GM12878 (cell line): ENCODE measurements at regions not wholly inside any gene's neighbourhood (a gene's known extent, or its start where the extent isn't known, plus 50 kb on each side); places are given as distances from the start of the nearest gene placed in this dataset.

Experiments
- ATAC-seq: fragments of 200-7000 bp; cut with Tn5 transposase; 3 replicates; pipeline ENCODE4 v1.9.1; 2020; ENCODE audit warnings: mild to moderate bottlenecking, moderate library complexity
- BruUV-seq: library from RNA; stranded (reverse); fragments of 400-500 nt; replicated peaks from 2 replicates; lab custom pipeline; 2021; lab: Mats Ljungman, UMichigan
- CTCF ChIA-PET: fragments of 300-600 bp; sonication (Branson Sonifier 250); formaldehyde crosslinking; extraction: SDS; loops from one replicate; lab custom pipeline; 2021; ENCODE audit warnings: inconsistent platforms; lab: Yijun Ruan, JAX
- POLR2A ChIA-PET: fragments of 350-600 bp; formaldehyde crosslinking; extraction: SDS; loops from one replicate; lab custom pipeline; 2021; ENCODE audit warnings: inconsistent platforms; lab: Charles Lee
- RAD21 ChIA-PET: fragments of 300-600 bp; sonication (Branson Sonifier 250); formaldehyde crosslinking; loops from one replicate; lab custom pipeline; 2023; ENCODE audit warnings: antibody characterized with exemption; ENCODE audit not compliant: unreplicated experiment; lab: Charles Lee
- SMC1A ChIA-PET: fragments of 300-600 bp; sonication (Branson Sonifier 250); formaldehyde crosslinking; loops from one replicate; lab custom pipeline; 2023; ENCODE audit not compliant: unreplicated experiment, uncharacterized antibody; lab: Charles Lee
- DNase-seq: peaks from one replicate; pipeline ENCODE4 v3.0.0-alpha.2; 2011; ENCODE audit warnings: low read depth, low spot score
- FAIRE-seq: peaks from 3 replicates; lab custom pipeline; 2011; peaks lifted over from hg19 to GRCh38; lab: Jason Lieb, UNC
- H2AFZ ChIP-seq: 2 replicates; pipeline ENCODE4 v1.6.0; 2011; ENCODE audit warnings: low read depth, low read length, control low read depth; ENCODE audit not compliant: control insufficient read depth
- H3K27ac ChIP-seq: 2 replicates; pipeline ENCODE4 v1.5.1; 2011; ENCODE audit warnings: control low read depth; ENCODE audit not compliant: control insufficient read depth, insufficient read depth
- H3K27me3 ChIP-seq, 2 experiments: replicated peaks in 1 of 2; 2 replicates each; pipeline versions ENCODE4 v1.6.0 to v1.6.1; 2011; ENCODE audit warnings: low read length in 1 of 2; ENCODE audit not compliant: control insufficient read depth in 2 of 2, insufficient read depth in 2 of 2
- H3K36me3 ChIP-seq, 2 experiments: 2 replicates each; pipeline ENCODE4 v1.5.1; 2011; ENCODE audit warnings: low read length in 1 of 2; ENCODE audit not compliant: control insufficient read depth in 2 of 2, insufficient read depth in 2 of 2
- H3K4me1 ChIP-seq: 2 replicates; pipeline ENCODE4 v1.6.1; 2011; ENCODE audit warnings: mild to moderate bottlenecking, low read length, moderate library complexity, mixed read lengths; ENCODE audit not compliant: control insufficient read depth, insufficient read depth
- H3K4me2 ChIP-seq: 2 replicates; pipeline ENCODE4 v1.6.0; 2011; ENCODE audit warnings: control low read depth; ENCODE audit not compliant: control insufficient read depth, insufficient read depth
- H3K4me3 ChIP-seq: fragments of 200-600 bp; sonication (generic); 2 replicates; pipeline ENCODE4 v1.5.1; 2016
- H3K79me2 ChIP-seq: 2 replicates; pipeline ENCODE4 v1.6.0; 2011; ENCODE audit warnings: low read length; ENCODE audit not compliant: control insufficient read depth, insufficient read depth
- H3K9ac ChIP-seq: 2 replicates; pipeline ENCODE4 v1.8.0; 2011; ENCODE audit warnings: low read length, control low read depth, mixed read lengths; ENCODE audit not compliant: control insufficient read depth, insufficient read depth
- H3K9me3 ChIP-seq: replicated peaks from 3 replicates; pipeline ENCODE4 v1.5.1; 2011; ENCODE audit warnings: mild to moderate bottlenecking, low read length; ENCODE audit not compliant: control insufficient read depth, insufficient read depth
- H4K20me1 ChIP-seq: 2 replicates; pipeline ENCODE4 v1.6.0; 2011; ENCODE audit not compliant: control insufficient read depth, insufficient read depth
- ASH2L ChIP-seq: fragments of 300-600, 200-600 bp; sonication (generic); IDR thresholded peaks from 2 replicates; pipeline ENCODE4 v1.6.1; 2017; ENCODE audit warnings: low read depth, mild to moderate bottlenecking, borderline replicate concordance
- ATF7 ChIP-seq: fragments of 450-650 bp; IDR thresholded peaks from 2 replicates; pipeline ENCODE4 v1.6.1; 2016; ENCODE audit warnings: low read depth, mild to moderate bottlenecking
- BMI1 ChIP-seq: fragments of 450-650 bp; IDR thresholded peaks from 2 replicates; pipeline ENCODE4 v1.6.1; 2016; ENCODE audit warnings: mild to moderate bottlenecking, moderate library complexity, borderline replicate concordance
- CREM ChIP-seq: IDR thresholded peaks from 2 replicates; pipeline ENCODE4 v1.6.1; 2014; ENCODE audit warnings: antibody characterized with exemption, low read depth
- CUX1 ChIP-seq: IDR thresholded peaks from 2 replicates; pipeline ENCODE4 v1.6.1; 2012; ENCODE audit warnings: improper control_type of control experiment, low read depth, low read length; ENCODE audit not compliant: insufficient replicate concordance
- EED ChIP-seq: sonication (generic); IDR thresholded peaks from 2 replicates; pipeline ENCODE4 v1.6.1; 2016; ENCODE audit warnings: antibody characterized with exemption, low read depth
- ESRRA ChIP-seq: IDR thresholded peaks from 2 replicates; pipeline ENCODE4 v1.6.1; 2012; ENCODE audit warnings: mild to moderate bottlenecking, low read length, improper control_type of control experiment
- IKZF1 ChIP-seq: fragments of 450-650 bp; conservative IDR thresholded peaks from 2 replicates; pipeline ENCODE4 v1.6.1; 2017; ENCODE audit warnings: antibody characterized with exemption, mild to moderate bottlenecking
- MEF2B ChIP-seq: fragments of 450-650 bp; IDR thresholded peaks from 2 replicates; pipeline ENCODE4 v1.6.1; 2018; ENCODE audit warnings: mild to moderate bottlenecking, moderate library complexity; ENCODE audit not compliant: partially characterized antibody, poor library complexity, severe bottlenecking
- MYB ChIP-seq: fragments of 150-350 bp; IDR thresholded peaks from 2 replicates; pipeline ENCODE4 v1.6.1; 2014; ENCODE audit warnings: mild to moderate bottlenecking, low read depth, low read length, borderline replicate concordance
- MYC ChIP-seq: IDR thresholded peaks from 2 replicates; pipeline ENCODE4 v1.6.1; 2011; ENCODE audit warnings: mild to moderate bottlenecking, low read length, moderate library complexity, inconsistent platforms; ENCODE audit not compliant: insufficient read depth, insufficient replicate concordance, insufficient read length, severe bottlenecking
- NR2C2 ChIP-seq: IDR thresholded peaks from 2 replicates; pipeline ENCODE4 v1.6.1; 2011; ENCODE audit warnings: borderline replicate concordance, low read depth; ENCODE audit not compliant: control insufficient read depth, insufficient read length
- POLR2A ChIP-seq: IDR thresholded peaks from 2 replicates; pipeline ENCODE4 v1.6.1; 2011; ENCODE audit warnings: low read depth, mild to moderate bottlenecking, low read length
- POLR2AphosphoS5 ChIP-seq: IDR thresholded peaks from 2 replicates; pipeline ENCODE4 v1.6.1; 2011; ENCODE audit warnings: mild to moderate bottlenecking, low read length, inconsistent platforms
- RBBP5 ChIP-seq: fragments of 200-600 bp; sonication (generic); conservative IDR thresholded peaks from 2 replicates; pipeline ENCODE4 v1.6.1; 2016
- RFX5 ChIP-seq: IDR thresholded peaks from 2 replicates; pipeline ENCODE4 v1.6.1; 2011; ENCODE audit warnings: low read depth, low read length, improper control_type of control experiment
- SIN3A ChIP-seq: IDR thresholded peaks from 2 replicates; pipeline ENCODE4 v1.6.1; 2012; ENCODE audit warnings: low read depth, low read length, improper control_type of control experiment
- ZBED1 ChIP-seq: IDR thresholded peaks from 2 replicates; pipeline ENCODE4 v1.6.1; 2016; ENCODE audit warnings: borderline replicate concordance
- WGBS: methylation state at CpG from one replicate; pipeline ENCODE4 v1.1.6; 2016; ENCODE audit warnings: low lambda C conversion rate; ENCODE audit not compliant: insufficient replicate concordance, insufficient coverage; ENCODE audit errors: missing lambda C conversion rate; 5-methylcytosine and 5-hydroxymethylcytosine counted together
- in situ Hi-C: fragments of 300-500 bp; cut with MboI; formaldehyde crosslinking; loops from 9 replicates; pipeline ENCODE4 v1.14.3; 2018; ENCODE audit warnings: mixed read lengths
- intact Hi-C: fragments of 100-400 bp; cut with micrococcal nuclease; formaldehyde crosslinking; loops from one replicate; pipeline ENCODE4 v1.14.2; 2022; ENCODE audit not compliant: unreplicated experiment
- TF ChIP-seq, protein P1 (sequence below): fragments of 450-650 bp; IDR thresholded peaks from 2 replicates; pipeline ENCODE4 v1.6.1; 2016; ENCODE audit warnings: mild to moderate bottlenecking

DNA sequence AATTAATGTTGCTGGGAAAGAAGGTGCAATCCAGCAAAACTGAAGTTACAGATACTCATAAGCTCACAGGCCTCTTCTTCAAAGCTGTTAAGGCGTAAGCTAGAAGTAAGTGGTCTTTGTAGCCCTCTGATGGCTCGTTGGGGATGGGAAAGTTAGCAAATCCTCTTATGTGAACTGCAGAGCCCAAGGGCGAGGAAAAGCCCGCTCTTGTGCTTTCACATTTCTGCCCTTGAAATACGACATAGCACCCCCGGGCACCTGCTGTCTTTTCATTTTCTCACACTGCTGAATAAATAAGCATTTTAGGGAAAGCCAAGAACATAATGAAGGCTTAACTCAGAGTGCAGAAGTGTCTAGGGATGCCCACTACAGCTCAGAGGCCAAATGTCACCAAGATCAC is 73.1 kb upstream of the SORBS2 start (continued):
- TF ChIP-seq CUX1: no peak
- TF ChIP-seq ATF7: no peak
- TF ChIP-seq POLR2A: no peak
- TF ChIP-seq RFX5: no peak
- TF ChIP-seq RBBP5: no peak
- TF ChIP-seq, protein P1, sequence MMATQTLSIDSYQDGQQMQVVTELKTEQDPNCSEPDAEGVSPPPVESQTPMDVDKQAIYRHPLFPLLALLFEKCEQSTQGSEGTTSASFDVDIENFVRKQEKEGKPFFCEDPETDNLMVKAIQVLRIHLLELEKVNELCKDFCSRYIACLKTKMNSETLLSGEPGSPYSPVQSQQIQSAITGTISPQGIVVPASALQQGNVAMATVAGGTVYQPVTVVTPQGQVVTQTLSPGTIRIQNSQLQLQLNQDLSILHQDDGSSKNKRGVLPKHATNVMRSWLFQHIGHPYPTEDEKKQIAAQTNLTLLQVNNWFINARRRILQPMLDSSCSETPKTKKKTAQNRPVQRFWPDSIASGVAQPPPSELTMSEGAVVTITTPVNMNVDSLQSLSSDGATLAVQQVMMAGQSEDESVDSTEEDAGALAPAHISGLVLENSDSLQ: no peak

DNA sequence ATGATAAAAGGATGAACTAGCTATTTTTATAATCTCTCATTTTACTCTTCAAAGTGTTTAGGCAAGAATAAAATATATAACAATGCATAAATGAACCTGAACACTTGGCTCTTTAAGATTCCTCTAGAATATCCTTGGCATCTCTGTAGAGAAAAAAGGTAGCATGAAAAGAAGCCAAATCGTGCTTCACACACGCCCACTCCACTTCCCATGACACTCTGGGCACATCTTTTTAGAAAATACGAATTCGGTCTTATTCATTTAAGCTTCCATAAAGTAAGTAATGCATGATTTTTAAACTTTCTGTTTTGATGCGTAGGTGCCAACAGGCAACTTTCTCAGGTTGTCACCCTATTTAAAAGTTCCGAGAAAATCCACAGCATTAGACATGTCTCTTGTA is 73.6 kb upstream of the SORBS2 start:
- 45% methylated on average over 6 of the region's 6 CpGs for whole genome bisulfite sequencing
- in situ Hi-C loops (no loop called here), intact Hi-C loops (no loop called here)
- Histone ChIP-seq H4K20me1 (no peaks in the 10 kb centered on the region), H3K79me2 (no peaks in the 10 kb centered on the region), H3K4me1 (no peaks in the 10 kb centered on the region), H2AFZ (no peak overlapping the region), H3K4me2 (no peak overlapping the region), H3K36me3 (no peaks in the 10 kb centered on the region), H3K27me3 (no peaks in the 10 kb centered on the region; a peak in 1 of 4 replicates), H3K27ac (no peak overlapping the region), H3K4me3 (no peak overlapping the region), H3K9ac (no peak overlapping the region), H3K9me3 (no peaks in the 10 kb centered on the region; the same call in 2 of the 3 replicates)
- TF ChIP-seq CREM (no peak), MYB (no peak), ESRRA (no peak), EED (no peak), SIN3A (no peak), NR2C2 (no peak), ASH2L (no peak), BMI1 (no peak), IKZF1 (no peak), MEF2B (no peak), ZBED1 (no peak), POLR2AphosphoS5 (no peak), MYC (no peak)
- TF ChIP-seq, protein P1: no peak
- no peak for ATAC-seq
- CTCF ChIA-PET: interaction anchor here (1.0 kb wide), 1 partner anchor 17 kb away, joined by 3 read pairs; no protein-coding TSS in a partner anchor
- no peak for DNase-seq
- POLR2A ChIA-PET: no interaction called here
- RAD21 ChIA-PET: no interaction called here
- SMC1A ChIA-PET: no interaction called here
- FAIRE-seq: no peak
- BruUV-seq: no TSS peak
